PC-3 (cell line): ENCODE measurements at regions not wholly inside any gene's neighbourhood (a gene's known extent, or its start where the extent isn't known, plus 50 kb on each side); places are given as distances from the start of the nearest gene placed in this dataset.

Experiments used
- ATAC-seq: fragments of 200-7000 bp; cut with Tn5 transposase; 2 replicates; pipeline ENCODE4 v1.9.1; 2020; ENCODE audit warnings: mild to moderate bottlenecking, moderate library complexity
- BruUV-seq: library from RNA; stranded (reverse); fragments of 400-500 nt; replicated peaks from 2 replicates; lab custom pipeline; 2021; lab: Mats Ljungman, UMichigan
- CTCF ChIA-PET: fragments of 300-600 bp; sonication (Branson Sonifier 250); formaldehyde crosslinking; loops from one replicate; lab custom pipeline; 2022; ENCODE audit warnings: antibody characterized with exemption; lab: Charles Lee
- POLR2A ChIA-PET: fragments of 300-600 bp; sonication (Branson Sonifier 250); formaldehyde crosslinking; loops from one replicate; lab custom pipeline; 2022; ENCODE audit warnings: antibody characterized with exemption; ENCODE audit not compliant: unreplicated experiment; lab: Charles Lee
- DNase-seq: peaks from one replicate; pipeline ENCODE4 v3.0.0-alpha.2; 2015
- H2AFZ ChIP-seq: fragments of 300-600 bp; sonication (generic); 2 replicates; pipeline ENCODE4 v1.6.0; 2016; ENCODE audit warnings: antibody characterized with exemption, low read length
- H3F3A ChIP-seq: fragments of 300-600 bp; sonication (generic); one replicate; pipeline ENCODE4 v1.6.0; 2017; ENCODE audit warnings: antibody characterized with exemption, low read length, control low read depth, mild to moderate bottlenecking; ENCODE audit not compliant: unreplicated experiment
- H3K27ac ChIP-seq: fragments of 300-600 bp; sonication (generic); 2 replicates; pipeline ENCODE4 v1.5.1; 2016; ENCODE audit warnings: mild to moderate bottlenecking, low read length
- H3K27me3 ChIP-seq: fragments of 300-600 bp; sonication (generic); 2 replicates; pipeline ENCODE4 v1.6.1; 2016; ENCODE audit warnings: low read length, mixed read lengths
- H3K36me3 ChIP-seq: fragments of 300-600 bp; sonication (generic); 2 replicates; pipeline ENCODE4 v1.6.1; 2016; ENCODE audit warnings: low read depth, mixed run types, low read length, mixed read lengths
- H3K4me1 ChIP-seq: fragments of 300-600 bp; sonication (generic); 2 replicates; pipeline ENCODE4 v1.5.1; 2016; ENCODE audit warnings: low read length; ENCODE audit not compliant: insufficient read depth
- H3K4me2 ChIP-seq: fragments of 300-600 bp; sonication (generic); 2 replicates; pipeline ENCODE4 v1.6.0; 2016; ENCODE audit warnings: low read length
- H3K4me3 ChIP-seq: fragments of 300-600 bp; sonication (generic); 2 replicates; pipeline ENCODE4 v1.5.1; 2016; ENCODE audit warnings: mild to moderate bottlenecking, low read length, mixed read lengths
- H3K79me2 ChIP-seq: fragments of 300-600 bp; sonication (generic); 2 replicates; pipeline ENCODE4 v1.6.1; 2017; ENCODE audit warnings: low read length, mixed read lengths
- H3K9ac ChIP-seq: fragments of 300-600 bp; sonication (generic); 2 replicates; pipeline ENCODE4 v1.6.0; 2016; ENCODE audit warnings: mild to moderate bottlenecking, low read length
- H3K9me2 ChIP-seq: fragments of 300-600 bp; sonication (generic); replicated peaks from 2 replicates; pipeline ENCODE4 v1.6.1; 2016; ENCODE audit warnings: mixed run types, low read length, mixed read lengths
- H3K9me3 ChIP-seq: fragments of 300-600 bp; sonication (generic); 2 replicates; pipeline ENCODE4 v1.6.1; 2016; ENCODE audit warnings: low read length, mixed read lengths
- H4K20me1 ChIP-seq: fragments of 300-600 bp; sonication (generic); 2 replicates; pipeline ENCODE4 v1.6.1; 2016; ENCODE audit warnings: low read length, mixed read lengths
- CTCF ChIP-seq: fragments of 300-600 bp; sonication (generic); conservative IDR thresholded peaks from 2 replicates; pipeline ENCODE4 v1.5.1; 2017; ENCODE audit warnings: antibody characterized with exemption, low read depth, mild to moderate bottlenecking, low read length
- EZH2 ChIP-seq: fragments of 300-600 bp; sonication (generic); IDR thresholded peaks from one replicate; pipeline ENCODE4 v1.6.1; 2017; ENCODE audit warnings: antibody characterized with exemption, mild to moderate bottlenecking, low read length; ENCODE audit not compliant: unreplicated experiment
- EZH2phosphoT487 ChIP-seq: fragments of 300-600 bp; sonication (generic); IDR thresholded peaks from 2 replicates; pipeline ENCODE4 v1.6.1; 2018; ENCODE audit warnings: mild to moderate bottlenecking, antibody characterized with exemption, low read length, borderline replicate concordance
- intact Hi-C: fragments of 100-400 bp; cut with micrococcal nuclease; formaldehyde crosslinking; loops from 2 replicates; pipeline ENCODE4 v1.9.0; 2023

GRCh38 chr22:34111210-34111824 is 191.0 kb upstream of the LARGE1 start:
- no peak overlapping the region for H3K4me3 ChIP-seq
- DNase-seq = peak; percentile 3
- no peaks in the 10 kb centered on the region for H3K4me1 ChIP-seq
- no peaks in the 10 kb centered on the region for H4K20me1 ChIP-seq
- TF ChIP-seq EZH2phosphoT487 (no peak), CTCF (peak; percentile 55)
- no peaks in the 10 kb centered on the region for H3K36me3 ChIP-seq
- CTCF ChIA-PET = no interaction called here
- no peak overlapping the region for H3K27ac ChIP-seq
- intact Hi-C loops = no loop called here
- H3K9ac ChIP-seq = no peak overlapping the region
- no peak for ATAC-seq
- H3F3A ChIP-seq = no peaks in the 10 kb centered on the region
- no peak overlapping the region for H3K4me2 ChIP-seq
- no peaks in the 10 kb centered on the region for H3K79me2 ChIP-seq
- POLR2A ChIA-PET = no interaction called here
- H3K27me3 ChIP-seq = no peaks in the 10 kb centered on the region
- BruUV-seq = no TSS peak
- H2AFZ ChIP-seq = no peak overlapping the region
- H3K9me3 ChIP-seq = 0 out of 2 replicates have a peak, but pooled peaks cover 1% of the 10 kb centered on the region
- no peaks in the 10 kb centered on the region for H3K9me2 ChIP-seq

DNA sequence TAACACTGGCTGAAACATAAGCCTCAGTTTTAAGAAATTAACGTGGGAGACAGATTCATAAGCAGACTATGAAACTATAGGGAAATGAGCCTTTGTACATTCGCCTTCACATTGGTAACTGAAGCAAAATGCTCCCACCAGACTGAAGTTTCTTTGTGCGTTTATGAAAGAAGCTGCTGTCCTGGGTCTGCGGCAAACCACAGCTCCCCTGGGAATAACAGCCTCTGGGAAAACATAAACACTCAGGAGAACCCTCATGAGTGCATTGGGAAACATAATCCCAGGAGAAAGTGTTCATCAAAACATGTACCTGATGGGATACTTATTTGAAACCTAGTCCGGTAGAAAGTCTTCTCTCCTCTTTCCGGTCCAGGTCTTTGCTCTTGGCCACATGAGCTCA is 193.1 kb upstream of the LARGE1 start:
- no peak overlapping the region for H3K4me3 ChIP-seq
- no TSS peak for BruUV-seq
- CTCF ChIA-PET = no interaction called here
- H3K9me3 ChIP-seq = 0 out of 2 replicates have a peak, but pooled peaks cover 3% of the 10 kb centered on the region
- no peak overlapping the region for H3K9ac ChIP-seq
- H2AFZ ChIP-seq = no peak overlapping the region
- intact Hi-C loops = no loop called here
- no peaks in the 10 kb centered on the region for H3K27me3 ChIP-seq
- H4K20me1 ChIP-seq = no peaks in the 10 kb centered on the region
- no peaks in the 10 kb centered on the region for H3K9me2 ChIP-seq
- H3K79me2 ChIP-seq = no peaks in the 10 kb centered on the region
- H3K4me1 ChIP-seq = no peaks in the 10 kb centered on the region
- H3K4me2 ChIP-seq = no peak overlapping the region
- no peaks in the 10 kb centered on the region for H3F3A ChIP-seq
- POLR2A ChIA-PET = no interaction called here
- H3K36me3 ChIP-seq = no peaks in the 10 kb centered on the region
- TF ChIP-seq EZH2 = no peak
- TF ChIP-seq CTCF = no peak
- TF ChIP-seq EZH2phosphoT487 = no peak
- DNase-seq (no peak), ATAC-seq (no peak)
- H3K27ac ChIP-seq = no peak overlapping the region

DNA sequence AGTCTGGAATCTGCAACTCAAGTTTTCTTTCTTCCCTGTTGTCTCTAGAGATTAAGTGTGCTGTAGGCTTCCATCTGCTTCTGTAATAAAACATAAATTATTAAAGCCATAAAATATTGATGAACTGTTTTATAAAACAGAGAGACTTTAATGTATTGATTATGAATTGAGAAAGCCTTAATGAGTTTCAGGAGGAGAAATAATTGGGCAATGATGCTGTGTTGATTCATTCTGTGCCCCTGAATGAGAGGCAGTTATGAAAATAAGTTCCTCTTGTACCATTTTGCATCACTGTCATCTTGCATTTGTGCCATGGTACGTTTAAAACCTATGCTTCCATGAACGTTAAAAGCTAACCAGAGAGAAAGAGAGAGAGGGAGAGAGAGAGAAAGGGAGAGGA is 194.1 kb upstream of the LARGE1 start:
- CTCF ChIA-PET = no interaction called here
- intact Hi-C loops = no loop called here
- H3K4me1 ChIP-seq = no peaks in the 10 kb centered on the region

More for the DNA sequence above, 194.1 kb upstream of the LARGE1 start:
- Histone ChIP-seq H3K4me3 (no peak overlapping the region), H3K36me3 (no peaks in the 10 kb centered on the region), H4K20me1 (no peaks in the 10 kb centered on the region), H3K9me2 (no peaks in the 10 kb centered on the region), H3K9ac (no peak overlapping the region), H3K27me3 (no peaks in the 10 kb centered on the region), H3K79me2 (no peaks in the 10 kb centered on the region), H2AFZ (no peak overlapping the region), H3K9me3 (0 out of 2 replicates have a peak, but pooled peaks cover 3% of the 10 kb centered on the region), H3K4me2 (no peak overlapping the region), H3F3A (no peaks in the 10 kb centered on the region), H3K27ac (no peak overlapping the region)
- POLR2A ChIA-PET = no interaction called here
- DNase-seq (no peak), ATAC-seq (no peak)
- TF ChIP-seq CTCF (no peak), EZH2phosphoT487 (no peak), EZH2 (no peak)
- BruUV-seq = no TSS peak
